Activated CD4-positive, alpha-beta T cell treated with anti-CD3 and anti-CD28 coated beads, Interleukin-2, Interleukin-6, amounts not matched to agents 100 ng/mL and 50 ng/mL, durations not matched to agents 16 hours and 8 hours (primary cell): ENCODE measurements at regions not wholly inside any gene's neighbourhood (a gene's known extent, or its start where the extent isn't known, plus 50 kb on each side); places are given as distances from the start of the nearest gene placed in this dataset.

Experiments
- DNase-seq: peaks from one replicate; pipeline ENCODE4 v3.0.0-alpha.2; 2020

DNA sequence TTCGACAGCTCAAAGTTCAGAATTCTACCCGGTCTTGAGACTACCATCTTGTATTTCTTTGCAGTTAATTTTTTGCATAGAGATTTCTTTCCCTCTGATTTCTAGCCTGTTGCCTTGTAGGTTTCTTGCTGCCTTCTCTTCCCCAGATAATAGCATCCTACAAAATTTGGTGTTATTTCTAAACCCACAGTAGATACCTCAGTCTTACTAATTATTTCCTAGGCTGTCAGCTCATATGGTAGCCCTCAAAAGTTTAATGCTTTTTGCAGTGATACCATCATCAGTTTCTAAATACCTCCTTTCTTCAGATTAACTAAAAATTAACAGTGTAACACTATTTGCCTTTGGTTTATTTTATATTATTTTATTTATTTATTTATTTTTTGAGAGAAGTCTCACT lies 61.9 kb upstream of the TMPO start:
- DNase-seq, result no peak

DNA sequence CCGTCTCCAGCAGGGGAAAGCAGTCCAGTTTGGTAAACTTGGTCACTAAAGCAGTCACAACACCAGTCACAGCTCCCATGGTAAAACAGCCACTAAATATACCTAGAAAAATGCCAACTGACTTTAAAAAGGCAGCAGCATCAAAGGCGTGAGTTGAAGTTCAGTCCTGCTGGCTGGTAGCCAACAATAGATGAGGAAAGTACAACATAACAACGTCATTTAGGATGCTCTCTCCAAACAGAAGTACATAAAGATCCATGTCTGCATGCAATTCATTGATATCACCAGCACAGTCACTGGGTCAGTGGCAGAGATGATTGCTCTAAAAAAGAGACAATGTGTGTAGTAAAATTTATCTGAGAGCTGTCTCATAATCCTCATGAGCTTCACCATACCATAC lies 59.3 kb upstream of the TMPO start:
- no peak for DNase-seq

DNA sequence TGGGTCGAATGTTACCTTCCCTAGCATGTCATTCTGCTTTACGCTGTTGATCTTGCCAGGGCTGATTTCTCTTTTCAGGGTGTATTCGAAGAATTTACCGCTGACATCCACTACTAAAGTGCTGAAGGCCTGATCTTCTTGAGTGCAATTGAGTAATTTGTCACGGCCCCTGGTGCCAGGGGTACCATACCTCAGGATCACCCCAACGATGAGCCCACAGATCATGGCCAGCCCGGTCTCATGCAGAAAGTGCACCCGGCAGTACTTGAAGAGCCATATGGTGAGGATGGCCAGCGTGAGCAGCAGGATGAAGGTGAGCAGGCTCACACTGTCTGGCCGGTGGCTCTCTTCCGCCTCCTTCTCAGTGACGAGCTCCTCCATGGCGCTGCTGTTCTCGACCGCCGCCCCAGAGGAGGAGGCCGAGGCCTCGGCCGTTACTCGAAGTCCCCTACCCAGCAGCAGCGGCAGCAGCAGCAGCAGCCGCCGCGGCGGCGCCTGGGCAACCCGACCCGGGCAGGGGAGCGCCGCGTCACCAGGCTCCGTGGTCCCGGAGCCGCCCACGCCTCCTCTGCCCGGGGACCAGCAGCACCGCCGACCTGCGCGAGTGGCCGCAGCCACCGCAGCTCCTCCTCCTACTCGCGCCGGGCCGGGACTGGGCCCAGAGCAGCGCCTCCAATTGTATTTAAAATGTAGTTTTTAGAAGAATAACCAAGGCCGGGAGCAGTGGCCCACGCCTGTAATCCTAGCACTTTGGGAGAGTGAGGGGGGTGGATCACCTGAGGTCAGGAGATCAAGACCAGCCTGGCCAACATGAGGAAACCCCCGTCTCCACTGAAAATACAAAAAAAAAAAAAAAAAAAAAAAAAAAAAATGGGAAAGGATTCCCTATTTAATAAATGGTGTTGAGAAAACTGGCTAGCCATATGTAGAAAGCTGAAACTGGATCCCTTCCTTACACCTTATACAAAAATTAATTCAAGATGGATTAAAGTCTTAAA lies 58.5 kb upstream of the TMPO start:
- DNase-seq, result peak; percentile 25

DNA sequence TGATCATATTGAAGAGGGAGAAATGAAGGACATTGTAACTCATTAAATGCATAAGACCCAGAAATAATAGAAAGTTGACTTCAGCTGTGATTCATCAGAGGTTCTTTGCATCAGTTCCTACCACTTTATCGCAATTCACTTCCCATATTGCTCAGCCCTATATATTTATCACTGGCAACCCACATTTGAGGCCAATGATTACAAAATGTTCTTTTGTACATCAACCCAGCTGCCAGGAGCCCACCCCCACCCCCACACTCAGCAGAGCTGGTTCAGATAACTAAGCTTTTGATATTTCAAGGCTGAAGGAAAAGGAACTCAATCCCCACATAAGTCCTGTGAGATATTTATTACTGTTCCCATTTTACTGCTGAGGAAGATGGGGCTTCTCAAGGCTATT lies 51.2 kb upstream of the TMPO start:
- peak; percentile 56 for DNase-seq

DNA sequence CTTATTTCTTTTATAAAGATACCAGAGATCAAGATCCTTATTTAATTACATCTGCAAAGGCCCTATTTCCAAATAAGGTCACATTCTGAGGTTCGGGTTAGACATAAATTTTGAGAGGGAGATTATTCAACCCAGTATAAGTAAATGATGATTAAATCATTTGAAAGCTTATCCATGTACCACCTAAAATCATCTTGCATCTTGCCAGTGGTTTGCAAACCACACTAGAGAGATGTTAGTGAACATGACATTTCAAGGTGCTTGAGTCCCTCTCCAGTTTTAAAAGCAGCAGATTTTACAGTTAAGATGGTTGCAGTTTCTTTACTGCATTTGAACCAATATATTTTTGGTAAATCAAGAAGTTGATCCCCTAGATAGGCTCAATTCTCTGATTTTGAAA lies 49.9 kb upstream of the TMPO start:
- DNase-seq, result peak; percentile 41
